LoVo (cell line): ENCODE measurements at regions not wholly inside any gene's neighbourhood (a gene's known extent, or its start where the extent isn't known, plus 50 kb on each side); places are given as distances from the start of the nearest gene placed in this dataset.
"Not testable (repeated sequence)": the region's sequence is repeated elsewhere in the genome, so short reads cannot be mapped to it uniquely, and the experiment has no call there.

Source experiments
- DNase-seq: peaks from one replicate; pipeline ENCODE4 v3.0.0-alpha.2; 2016; ENCODE audit warnings: low spot score

GRCh38 chr16:29218649-29219048 is 187.9 kb downstream of the NPIPB11 start:
- not testable (repeated sequence) for DNase-seq

GRCh38 chr16:29218171-29218570 is 188.3 kb downstream of the NPIPB11 start:
- not testable (repeated sequence) for DNase-seq

GRCh38 chr16:29217752-29218126 is 188.8 kb downstream of the NPIPB11 start:
- DNase-seq: not testable (repeated sequence)

GRCh38 chr16:29217104-29217751 is 189.3 kb downstream of the NPIPB11 start:
- not testable (repeated sequence) for DNase-seq

GRCh38 chr16:29213770-29214169 is 192.7 kb downstream of the NPIPB11 start:
- not testable (repeated sequence) for DNase-seq

- DNase-seq: not testable (repeated sequence)
Measured at GRCh38 chr16:29213251-29213650, 193.3 kb downstream of the NPIPB11 start.

- DNase-seq: not testable (repeated sequence)
Measured at GRCh38 chr16:29212084-29213027, 194.2 kb downstream of the NPIPB11 start.

GRCh38 chr16:29211456-29211855 is 195.1 kb downstream of the NPIPB11 start:
- DNase-seq: not testable (repeated sequence)

- not testable (repeated sequence) for DNase-seq
Measured at GRCh38 chr16:29210299-29211150, 196.0 kb downstream of the NPIPB11 start.

GRCh38 chr16:29206120-29206519 is 200.4 kb downstream of the NPIPB11 start:
- DNase-seq: not testable (repeated sequence)

GRCh38 chr16:29205151-29205550 is 201.4 kb downstream of the NPIPB11 start:
- not testable (repeated sequence) for DNase-seq

- DNase-seq: no peak
Measured at GRCh38 chr16:29204806-29205135, 201.7 kb downstream of the NPIPB11 start.

- DNase-seq: not testable (repeated sequence)
Measured at GRCh38 chr16:29203933-29204805, 202.3 kb downstream of the NPIPB11 start.

- not testable (repeated sequence) for DNase-seq
Measured at GRCh38 chr16:29203046-29203932, 203.2 kb downstream of the NPIPB11 start.

GRCh38 chr16:29202642-29203041 is 203.9 kb downstream of the NPIPB11 start:
- not testable (repeated sequence) for DNase-seq

- DNase-seq: not testable (repeated sequence)
Measured at GRCh38 chr16:29202025-29202632, 204.4 kb downstream of the NPIPB11 start.

GRCh38 chr16:29201296-29202024 is 205.1 kb downstream of the NPIPB11 start:
- DNase-seq: not testable (repeated sequence)

GRCh38 chr16:29200681-29201080 is 205.8 kb downstream of the NPIPB11 start:
- not testable (repeated sequence) for DNase-seq

GRCh38 chr16:29200135-29200601 is 206.3 kb downstream of the NPIPB11 start:
- DNase-seq: not testable (repeated sequence)
